PC-3 (cell line): ENCODE measurements at regions not wholly inside any gene's neighbourhood (a gene's known extent, or its start where the extent isn't known, plus 50 kb on each side); places are given as distances from the start of the nearest gene placed in this dataset.

Experiments
- ATAC-seq: fragments of 200-7000 bp; cut with Tn5 transposase; 2 replicates; pipeline ENCODE4 v1.9.1; 2020; ENCODE audit warnings: mild to moderate bottlenecking, moderate library complexity
- BruUV-seq: library from RNA; stranded (reverse); fragments of 400-500 nt; replicated peaks from 2 replicates; lab custom pipeline; 2021; lab: Mats Ljungman, UMichigan
- CTCF ChIA-PET: fragments of 300-600 bp; sonication (Branson Sonifier 250); formaldehyde crosslinking; loops from one replicate; lab custom pipeline; 2022; ENCODE audit warnings: antibody characterized with exemption; lab: Charles Lee
- POLR2A ChIA-PET: fragments of 300-600 bp; sonication (Branson Sonifier 250); formaldehyde crosslinking; loops from one replicate; lab custom pipeline; 2022; ENCODE audit warnings: antibody characterized with exemption; ENCODE audit not compliant: unreplicated experiment; lab: Charles Lee
- DNase-seq: peaks from one replicate; pipeline ENCODE4 v3.0.0-alpha.2; 2015
- H2AFZ ChIP-seq: fragments of 300-600 bp; sonication (generic); 2 replicates; pipeline ENCODE4 v1.6.0; 2016; ENCODE audit warnings: antibody characterized with exemption, low read length
- H3F3A ChIP-seq: fragments of 300-600 bp; sonication (generic); one replicate; pipeline ENCODE4 v1.6.0; 2017; ENCODE audit warnings: antibody characterized with exemption, low read length, control low read depth, mild to moderate bottlenecking; ENCODE audit not compliant: unreplicated experiment
- H3K27ac ChIP-seq: fragments of 300-600 bp; sonication (generic); 2 replicates; pipeline ENCODE4 v1.5.1; 2016; ENCODE audit warnings: mild to moderate bottlenecking, low read length
- H3K27me3 ChIP-seq: fragments of 300-600 bp; sonication (generic); 2 replicates; pipeline ENCODE4 v1.6.1; 2016; ENCODE audit warnings: low read length, mixed read lengths
- H3K36me3 ChIP-seq: fragments of 300-600 bp; sonication (generic); 2 replicates; pipeline ENCODE4 v1.6.1; 2016; ENCODE audit warnings: low read depth, mixed run types, low read length, mixed read lengths
- H3K4me1 ChIP-seq: fragments of 300-600 bp; sonication (generic); 2 replicates; pipeline ENCODE4 v1.5.1; 2016; ENCODE audit warnings: low read length; ENCODE audit not compliant: insufficient read depth
- H3K4me2 ChIP-seq: fragments of 300-600 bp; sonication (generic); 2 replicates; pipeline ENCODE4 v1.6.0; 2016; ENCODE audit warnings: low read length
- H3K4me3 ChIP-seq: fragments of 300-600 bp; sonication (generic); 2 replicates; pipeline ENCODE4 v1.5.1; 2016; ENCODE audit warnings: mild to moderate bottlenecking, low read length, mixed read lengths
- H3K79me2 ChIP-seq: fragments of 300-600 bp; sonication (generic); 2 replicates; pipeline ENCODE4 v1.6.1; 2017; ENCODE audit warnings: low read length, mixed read lengths
- H3K9ac ChIP-seq: fragments of 300-600 bp; sonication (generic); 2 replicates; pipeline ENCODE4 v1.6.0; 2016; ENCODE audit warnings: mild to moderate bottlenecking, low read length
- H3K9me2 ChIP-seq: fragments of 300-600 bp; sonication (generic); replicated peaks from 2 replicates; pipeline ENCODE4 v1.6.1; 2016; ENCODE audit warnings: mixed run types, low read length, mixed read lengths
- H3K9me3 ChIP-seq: fragments of 300-600 bp; sonication (generic); 2 replicates; pipeline ENCODE4 v1.6.1; 2016; ENCODE audit warnings: low read length, mixed read lengths
- H4K20me1 ChIP-seq: fragments of 300-600 bp; sonication (generic); 2 replicates; pipeline ENCODE4 v1.6.1; 2016; ENCODE audit warnings: low read length, mixed read lengths
- CTCF ChIP-seq: fragments of 300-600 bp; sonication (generic); conservative IDR thresholded peaks from 2 replicates; pipeline ENCODE4 v1.5.1; 2017; ENCODE audit warnings: antibody characterized with exemption, low read depth, mild to moderate bottlenecking, low read length
- EZH2 ChIP-seq: fragments of 300-600 bp; sonication (generic); IDR thresholded peaks from one replicate; pipeline ENCODE4 v1.6.1; 2017; ENCODE audit warnings: antibody characterized with exemption, mild to moderate bottlenecking, low read length; ENCODE audit not compliant: unreplicated experiment
- EZH2phosphoT487 ChIP-seq: fragments of 300-600 bp; sonication (generic); IDR thresholded peaks from 2 replicates; pipeline ENCODE4 v1.6.1; 2018; ENCODE audit warnings: mild to moderate bottlenecking, antibody characterized with exemption, low read length, borderline replicate concordance
- intact Hi-C: fragments of 100-400 bp; cut with micrococcal nuclease; formaldehyde crosslinking; loops from 2 replicates; pipeline ENCODE4 v1.9.0; 2023

DNA sequence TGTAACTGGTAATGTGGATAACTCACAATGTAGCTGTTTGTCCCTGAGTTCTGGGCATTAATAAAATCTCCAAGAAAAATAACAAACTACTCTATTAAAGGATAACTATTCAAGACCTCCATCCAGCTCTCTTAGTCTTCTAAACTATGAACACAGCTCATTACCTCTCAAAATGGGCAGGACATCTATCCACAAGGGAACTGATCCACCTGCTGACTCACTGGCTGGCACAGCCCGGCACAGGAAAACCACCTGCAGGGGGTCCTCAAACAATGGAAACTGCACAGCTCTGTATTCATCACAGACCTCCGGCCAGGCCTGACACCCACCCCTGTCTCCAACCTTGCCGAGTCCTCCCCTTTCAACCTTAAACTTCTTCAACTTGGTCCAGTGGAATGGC lies 255.4 kb downstream of the TJP1 start:
- Histone ChIP-seq H3K27me3 (peaks cover 60% of the 10 kb centered on the region), H3K4me1 (no peaks in the 10 kb centered on the region), H3K79me2 (no peaks in the 10 kb centered on the region), H3K9me2 (no peaks in the 10 kb centered on the region), H2AFZ (no peak overlapping the region), H3K9ac (no peak overlapping the region), H3K27ac (no peak overlapping the region), H3K4me3 (no peak overlapping the region), H3K9me3 (no peaks in the 10 kb centered on the region), H3K4me2 (no peak overlapping the region), H4K20me1 (peaks cover 6% of the 10 kb centered on the region; the same call in 1 of the 2 replicates), H3F3A (no peaks in the 10 kb centered on the region), H3K36me3 (no peaks in the 10 kb centered on the region)
- BruUV-seq = no TSS peak
- ChIA-PET CTCF (no interaction called here), POLR2A (no interaction called here)
- intact Hi-C loops = loop anchor here (10.0 kb wide), 2 partner anchors 112 to 202 kb away; no protein-coding TSS in a partner anchor
- no peak for ATAC-seq
- TF ChIP-seq EZH2phosphoT487 = no peak
- no peak for TF ChIP-seq CTCF
- no peak for TF ChIP-seq EZH2
- DNase-seq = no peak

- Histone ChIP-seq H3K79me2 (no peaks in the 10 kb centered on the region), H3K9ac (no peak overlapping the region), H3K4me3 (no peak overlapping the region), H3K27ac (no peak overlapping the region), H3K9me3 (no peaks in the 10 kb centered on the region), H3K36me3 (no peaks in the 10 kb centered on the region), H3F3A (no peaks in the 10 kb centered on the region), H3K27me3 (peaks cover 50% of the 10 kb centered on the region), H2AFZ (no peak overlapping the region), H3K4me2 (no peak overlapping the region), H4K20me1 (no peaks in the 10 kb centered on the region), H3K9me2 (no peaks in the 10 kb centered on the region), H3K4me1 (no peaks in the 10 kb centered on the region)
- ATAC-seq = no peak
- no TSS peak for BruUV-seq
- POLR2A ChIA-PET = no interaction called here
- TF ChIP-seq EZH2 = no peak
- intact Hi-C loops = loop anchor here (10.0 kb wide), 2 partner anchors 108 to 198 kb away; no protein-coding TSS in a partner anchor
- DNase-seq = no peak
- CTCF ChIA-PET = no interaction called here
These were observed 259.2 kb downstream of the TJP1 start for GRCh38 chr15:29563112-29563511.

DNA sequence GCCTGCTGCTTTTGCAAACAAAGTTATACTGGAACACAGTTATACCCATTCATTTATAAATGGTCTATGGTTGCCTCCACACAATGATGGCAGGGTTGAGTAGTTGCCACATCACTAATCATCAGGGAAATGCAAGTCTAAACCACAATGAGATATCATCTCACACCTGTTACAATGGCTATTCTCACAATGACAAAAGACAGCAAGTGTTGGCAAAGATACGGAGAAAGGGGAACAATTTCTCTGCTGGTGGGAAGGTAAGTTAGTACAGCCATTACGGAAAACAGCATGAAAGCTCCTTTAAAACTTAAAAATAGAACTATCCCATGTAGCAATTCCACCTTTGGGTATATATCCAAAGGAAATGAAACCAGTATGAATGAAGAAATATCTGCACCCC lies 261.4 kb downstream of the TJP1 start:
- no peak for DNase-seq
- H2AFZ ChIP-seq = no peak overlapping the region
- intact Hi-C loops = loop anchor here (10.0 kb wide), 2 partner anchors 106 to 196 kb away; no protein-coding TSS in a partner anchor
- peaks cover 70% of the 10 kb centered on the region for H3K27me3 ChIP-seq
- TF ChIP-seq CTCF (no peak), EZH2phosphoT487 (no peak), EZH2 (no peak)
- no peaks in the 10 kb centered on the region for H3K4me1 ChIP-seq
- H4K20me1 ChIP-seq = no peaks in the 10 kb centered on the region
- H3K9me2 ChIP-seq = no peaks in the 10 kb centered on the region
- no peaks in the 10 kb centered on the region for H3K36me3 ChIP-seq
- ATAC-seq = no peak
- no peak overlapping the region for H3K4me2 ChIP-seq
- no peaks in the 10 kb centered on the region for H3K9me3 ChIP-seq
- CTCF ChIA-PET = no interaction called here
- POLR2A ChIA-PET = no interaction called here
- H3F3A ChIP-seq = no peaks in the 10 kb centered on the region
- H3K27ac ChIP-seq = no peak overlapping the region
- BruUV-seq = no TSS peak
- no peak overlapping the region for H3K9ac ChIP-seq
- H3K4me3 ChIP-seq = no peak overlapping the region
- H3K79me2 ChIP-seq = no peaks in the 10 kb centered on the region
